Spleen (tissue), 11 donors: ENCODE measurements at regions not wholly inside any gene's neighbourhood (a gene's known extent, or its start where the extent isn't known, plus 50 kb on each side); places are given as distances from the start of the nearest gene placed in this dataset.

ENCODE experiments used
- DNase-seq: peaks from one replicate; pipeline ENCODE4 v3.0.0-alpha.2; 2020
- H3K27ac ChIP-seq, 8 donors: fragments of 200-600 bp; sonication (generic) in 7 of 8; 1 replicate in 4 of 8; 2 replicates in 4 of 8; pipeline versions ENCODE4 v1.5.0 to v1.8.0; 2016 to 2021; ENCODE audit warnings: inconsistent platforms in 4 of 8, mild to moderate bottlenecking in 4 of 8, moderate library complexity in 1 of 8
- H3K27me3 ChIP-seq, 7 donors: fragments of 200-600 bp; sonication (generic) in 6 of 7; replicated peaks in 1 of 7; 1 replicate in 4 of 7; 2 replicates in 3 of 7; pipeline versions ENCODE4 v1.5.0 to v1.8.0; 2016 to 2021; ENCODE audit warnings: inconsistent platforms in 3 of 7, mild to moderate bottlenecking in 1 of 7
- H3K36me3 ChIP-seq, 6 donors: fragments of 200-600 bp; sonication (generic) in 5 of 6; 1 replicate in 4 of 6; 2 replicates in 2 of 6; pipeline versions ENCODE4 v1.5.0 to v1.8.0; 2016 to 2021; ENCODE audit warnings: inconsistent platforms in 2 of 6
- H3K4me1 ChIP-seq, 6 donors: fragments of 200-600 bp; sonication (generic) in 5 of 6; 1 replicate in 3 of 6; 2 replicates in 3 of 6; pipeline versions ENCODE4 v1.5.0 to v1.8.0; 2016 to 2021; ENCODE audit warnings: inconsistent platforms in 3 of 6
- H3K4me3 ChIP-seq, 8 donors: fragments of 200-600 bp; sonication (generic) in 7 of 8; 1 replicate in 4 of 8; 2 replicates in 4 of 8; pipeline versions ENCODE4 v1.5.0 to v1.8.0; 2016 to 2021; ENCODE audit warnings: inconsistent platforms in 4 of 8, mild to moderate bottlenecking in 4 of 8, moderate library complexity in 2 of 8
- H3K9me3 ChIP-seq, 8 donors: fragments of 200-600 bp; sonication (generic) in 7 of 8; 1 replicate in 4 of 8; 2 replicates in 4 of 8; pipeline versions ENCODE4 v1.5.0 to v1.8.0; 2016 to 2021; ENCODE audit warnings: inconsistent platforms in 4 of 8
- CTCF ChIP-seq, 11 experiments: fragments of 200-600 bp in 7 of 11; fragments of 450-650 bp in 4 of 11; sonication (generic) in 4 of 11; IDR thresholded peaks in 8 of 11; conservative IDR thresholded peaks in 3 of 11; 1 replicate in 7 of 11; 2 replicates in 4 of 11; pipeline versions ENCODE4 v1.4.0 to v1.8.0; 2016 to 2021; ENCODE audit warnings: antibody characterized with exemption in 11 of 11, inconsistent platforms in 4 of 11, mild to moderate bottlenecking in 1 of 11
- POLR2A ChIP-seq, 3 donors: fragments of 450-650 bp; IDR thresholded peaks; one replicate each; pipeline ENCODE4 v1.5.1; 2017; ENCODE audit warnings: antibody characterized with exemption in 3 of 3, mild to moderate bottlenecking in 1 of 3
- POLR2AphosphoS5 ChIP-seq, 3 donors: sonication (generic); formaldehyde crosslinking; IDR thresholded peaks; one replicate each; pipeline ENCODE4 v1.5.1; 2017; ENCODE audit warnings: antibody characterized with exemption in 3 of 3
- WGBS, 5 donors: extraction: QIAGEN DNeasy Blood & Tissue Kit in 3 of 5; methylation state at CpG; one replicate each; pipeline versions ENCODE4 v1.1.5 to v1.1.7; 2013 to 2018; 5-methylcytosine and 5-hydroxymethylcytosine counted together
- intact Hi-C: fragments of 100-400 bp; cut with DNase I; formaldehyde crosslinking; loops from one replicate; pipeline ENCODE4 v1.15.0; 2023; ENCODE audit warnings: low total_unique reads
- donor health status: healthy with polysubstance abuse.
- donor health status: DM: no; HTN: no; CAD: no; lungs with moderate emphysema.
- donor health status: DM: no; HTN: no; CAD: no.
- donor health status: Bipolar disorder and iron deficiency.
- donor health status: healthy.
- donor health status: DM: no; HTN: no; CAD: no.
- donor health status: DM: yes; HTN: yes; CAD: no.

- intact Hi-C loops: no loop called here
- no peak overlapping the region for H3K4me3 ChIP-seq
- no peaks in the 10 kb centered on the region for H3K4me1 ChIP-seq
- H3K36me3 ChIP-seq: no peaks in the 10 kb centered on the region
- no peak overlapping the region for H3K27ac ChIP-seq
- DNase-seq: no peak
- WGBS, 5 donors: 66 to 89% (median 73%) methylated on average over 8 of the region's 8 CpGs
- peaks cover 0 to 10% (median 0%) of the 10 kb centered on the region in 7 donors for H3K27me3 ChIP-seq
- TF ChIP-seq POLR2A (IDR thresholded peaks at IDR 0.05): no peak
- H3K9me3 ChIP-seq: peaks cover 0 to 16% (median 0%) of the 10 kb centered on the region in 8 donors
These were observed 440.0 kb downstream of the ZNF536 start for GRCh38 chr19:30812099-30812678.

GRCh38 chr19:30811397-30812098 is 439.4 kb downstream of the ZNF536 start:
- intact Hi-C loops: no loop called here

GRCh38 chr19:30810726-30811125 is 438.5 kb downstream of the ZNF536 start:
- intact Hi-C loops: no loop called here
- 50 to 70% (median 58%) methylated on average over 4 of the region's 4 CpGs for WGBS, 5 donors
- H3K27ac ChIP-seq: no peak overlapping the region
- H3K36me3 ChIP-seq: no peaks in the 10 kb centered on the region
- no peak overlapping the region for H3K4me3 ChIP-seq
- no peak for DNase-seq
- H3K9me3 ChIP-seq: peaks cover 0 to 23% (median 0%) of the 10 kb centered on the region in 8 donors
- H3K27me3 ChIP-seq: no peaks in the 10 kb centered on the region
- TF ChIP-seq CTCF (IDR thresholded peaks at IDR 0.05 in 8 of 11, conservative IDR thresholded peaks at IDR 0.05 in 3 of 11) (no peak), POLR2A (IDR thresholded peaks at IDR 0.05) (no peak)
- no peaks in the 10 kb centered on the region for H3K4me1 ChIP-seq

More at GRCh38 chr19:30811397-30812098, 439.4 kb downstream of the ZNF536 start:
- Histone ChIP-seq H3K36me3 (no peaks in the 10 kb centered on the region), H3K27me3 (peaks cover 0 to 6% (median 0%) of the 10 kb centered on the region in 7 donors), H3K27ac (no peak overlapping the region), H3K4me1 (no peaks in the 10 kb centered on the region), H3K4me3 (no peak overlapping the region), H3K9me3 (peaks cover 0 to 21% (median 0%) of the 10 kb centered on the region in 8 donors)
- DNase-seq: no peak
- TF ChIP-seq POLR2AphosphoS5 (IDR thresholded peaks at IDR 0.05) (no peak), POLR2A (IDR thresholded peaks at IDR 0.05) (no peak), CTCF (IDR thresholded peaks at IDR 0.05 in 8 of 11, conservative IDR thresholded peaks at IDR 0.05 in 3 of 11) (no peak)
- WGBS, 5 donors: 77 to 91% (median 86%) methylated on average over 10 of the region's 10 CpGs

- DNase-seq: no peak
- H3K27ac ChIP-seq: no peak overlapping the region
- H3K4me1 ChIP-seq: peaks cover 0 to 6% (median 0%) of the 10 kb centered on the region in 6 donors
- TF ChIP-seq POLR2AphosphoS5 (IDR thresholded peaks at IDR 0.05) (no peak), CTCF (IDR thresholded peaks at IDR 0.05 in 8 of 11, conservative IDR thresholded peaks at IDR 0.05 in 3 of 11) (no peak), POLR2A (IDR thresholded peaks at IDR 0.05) (no peak)
- peaks cover 0 to 18% (median 0%) of the 10 kb centered on the region in 8 donors for H3K9me3 ChIP-seq
- no peaks in the 10 kb centered on the region for H3K27me3 ChIP-seq
- 72 to 82% (median 76%) methylated on average over 3 of the region's 3 CpGs for WGBS, 5 donors
- no peak overlapping the region for H3K4me3 ChIP-seq
- H3K36me3 ChIP-seq: no peaks in the 10 kb centered on the region
- intact Hi-C loops: loop anchor here (10.0 kb wide), 1 partner anchor 548 kb away; no protein-coding TSS in a partner anchor
These were observed 435.1 kb downstream of the ZNF536 start for GRCh38 chr19:30807278-30807677.
